Neural cell (in vitro differentiated cells): ENCODE measurements at regions not wholly inside any gene's neighbourhood (a gene's known extent, or its start where the extent isn't known, plus 50 kb on each side); places are given as distances from the start of the nearest gene placed in this dataset.

ENCODE experiments used
- H2AFZ ChIP-seq: fragments of 200-600, 300-800 bp; sonication (generic), shearing (Covaris generic); 2 replicates; pipeline ENCODE4 v1.6.0; 2014; ENCODE audit warnings: low read depth, mild to moderate bottlenecking, antibody characterized with exemption, low read length, moderate library complexity
- H3F3A ChIP-seq: fragments of 200-600 bp; shearing (Covaris generic); 2 replicates; pipeline ENCODE4 v1.6.1; 2016; ENCODE audit warnings: mild to moderate bottlenecking, moderate library complexity, mixed read lengths, antibody characterized with exemption, low read length; ENCODE audit not compliant: insufficient read depth, poor library complexity, severe bottlenecking
- H3K27ac ChIP-seq: fragments of 200-600, 300-800 bp; sonication (generic), shearing (Covaris generic); 2 replicates; pipeline ENCODE4 v1.5.1; 2014; ENCODE audit warnings: mild to moderate bottlenecking, low read length, moderate library complexity
- H3K27me3 ChIP-seq: fragments of 300-800, 200-600 bp; sonication (generic), shearing (Covaris generic); 2 replicates; pipeline ENCODE4 v1.6.0; 2014; ENCODE audit warnings: mild to moderate bottlenecking, low read depth, low read length, moderate library complexity; ENCODE audit not compliant: insufficient read depth
- H3K36me3 ChIP-seq: fragments of 300-800, 200-600 bp; sonication (generic), shearing (Covaris generic); 2 replicates; pipeline ENCODE4 v1.5.1; 2014; ENCODE audit warnings: mild to moderate bottlenecking, antibody characterized with exemption, low read length, moderate library complexity; ENCODE audit not compliant: insufficient read depth
- H3K4me2 ChIP-seq: fragments of 300-800, 200-600 bp; sonication (generic), shearing (Covaris generic); 2 replicates; pipeline ENCODE4 v1.6.0; 2014; ENCODE audit warnings: mild to moderate bottlenecking, low read length
- H3K4me3 ChIP-seq: fragments of 300-800, 200-600 bp; sonication (generic), shearing (Covaris generic); 2 replicates; pipeline ENCODE4 v1.5.1; 2014; ENCODE audit warnings: mild to moderate bottlenecking, low read length, moderate library complexity
- H3K79me2 ChIP-seq: fragments of 200-600 bp; shearing (Covaris generic); replicated peaks from 2 replicates; pipeline ENCODE4 v1.6.0; 2014; ENCODE audit warnings: mild to moderate bottlenecking, low read length, moderate library complexity; ENCODE audit not compliant: insufficient read depth
- H3K9ac ChIP-seq: fragments of 300-800, 200-600 bp; sonication (generic), shearing (Covaris generic); 2 replicates; pipeline ENCODE4 v1.6.1; 2016; ENCODE audit warnings: mild to moderate bottlenecking, low read length, mixed read lengths
- H3K9me2 ChIP-seq: fragments of 200-600 bp; shearing (Covaris generic); 2 replicates; pipeline ENCODE4 v1.6.1; 2016; ENCODE audit warnings: mild to moderate bottlenecking, low read length, mixed read lengths; ENCODE audit not compliant: insufficient read depth
- H3K9me3 ChIP-seq: fragments of 200-600, 300-800 bp; sonication (generic), shearing (Covaris generic); 2 replicates; pipeline ENCODE4 v1.6.1; 2016; ENCODE audit warnings: mild to moderate bottlenecking, mixed run types, low read length, moderate library complexity, mixed read lengths
- H4K20me1 ChIP-seq: fragments of 200-600 bp; shearing (Covaris generic); 2 replicates; pipeline ENCODE4 v1.6.1; 2016; ENCODE audit warnings: mild to moderate bottlenecking, mixed run types; ENCODE audit not compliant: insufficient read depth
- CTCF ChIP-seq: fragments of 450-650 bp; IDR thresholded peaks from 2 replicates; pipeline ENCODE4 v1.5.1; 2014; ENCODE audit warnings: antibody characterized with exemption, mild to moderate bottlenecking, moderate library complexity; ENCODE audit not compliant: poor library complexity, severe bottlenecking
- EP300 ChIP-seq: fragments of 450-650 bp; conservative IDR thresholded peaks from 2 replicates; pipeline ENCODE4 v1.6.1; 2014; ENCODE audit warnings: antibody characterized with exemption, mild to moderate bottlenecking, moderate library complexity; ENCODE audit not compliant: poor library complexity, severe bottlenecking
- EZH2 ChIP-seq: fragments of 200-600, 300-800 bp; shearing (Covaris generic), sonication (generic); IDR thresholded peaks from 2 replicates; pipeline ENCODE4 v1.6.1; 2014; ENCODE audit warnings: antibody characterized with exemption, low read length, borderline replicate concordance, mild to moderate bottlenecking; ENCODE audit not compliant: insufficient read depth, poor library complexity, severe bottlenecking
- MXI1 ChIP-seq: fragments of 450-650 bp; conservative IDR thresholded peaks from 2 replicates; pipeline ENCODE4 v1.6.1; 2014; ENCODE audit warnings: antibody characterized with exemption, mild to moderate bottlenecking; ENCODE audit not compliant: poor library complexity, severe bottlenecking
- POLR2AphosphoS5 ChIP-seq: IDR thresholded peaks from 2 replicates; pipeline ENCODE4 v1.6.1; 2012
- RAD21 ChIP-seq: fragments of 450-650 bp; conservative IDR thresholded peaks from 2 replicates; pipeline ENCODE4 v1.6.1; 2014; ENCODE audit warnings: antibody characterized with exemption, mild to moderate bottlenecking, moderate library complexity
- SMC3 ChIP-seq: fragments of 450-650 bp; conservative IDR thresholded peaks from 2 replicates; pipeline ENCODE4 v1.6.1; 2014; ENCODE audit warnings: antibody characterized with exemption, mild to moderate bottlenecking, moderate library complexity; ENCODE audit not compliant: poor library complexity
- TAF1 ChIP-seq: IDR thresholded peaks from 2 replicates; pipeline ENCODE4 v1.6.1; 2012; ENCODE audit warnings: low read depth
- TF ChIP-seq, protein P1 (sequence below): IDR thresholded peaks from 2 replicates; pipeline ENCODE4 v1.6.1; 2012; ENCODE audit warnings: borderline replicate concordance

- Histone ChIP-seq H3K9me3 (no peaks in the 10 kb centered on the region), H2AFZ (no peak overlapping the region), H3F3A (no peaks in the 10 kb centered on the region), H3K9ac (no peak overlapping the region), H4K20me1 (no peaks in the 10 kb centered on the region), H3K4me3 (no peak overlapping the region), H3K27me3 (no peaks in the 10 kb centered on the region), H3K4me2 (no peak overlapping the region), H3K27ac (no peak overlapping the region), H3K79me2 (no peaks in the 10 kb centered on the region), H3K36me3 (no peaks in the 10 kb centered on the region), H3K9me2 (no peaks in the 10 kb centered on the region)
- TF ChIP-seq MXI1 (no peak), POLR2AphosphoS5 (no peak), TAF1 (no peak), SMC3 (no peak), RAD21 (no peak), EZH2 (no peak), EP300 (no peak), CTCF (no peak)
- TF ChIP-seq, protein P1, sequence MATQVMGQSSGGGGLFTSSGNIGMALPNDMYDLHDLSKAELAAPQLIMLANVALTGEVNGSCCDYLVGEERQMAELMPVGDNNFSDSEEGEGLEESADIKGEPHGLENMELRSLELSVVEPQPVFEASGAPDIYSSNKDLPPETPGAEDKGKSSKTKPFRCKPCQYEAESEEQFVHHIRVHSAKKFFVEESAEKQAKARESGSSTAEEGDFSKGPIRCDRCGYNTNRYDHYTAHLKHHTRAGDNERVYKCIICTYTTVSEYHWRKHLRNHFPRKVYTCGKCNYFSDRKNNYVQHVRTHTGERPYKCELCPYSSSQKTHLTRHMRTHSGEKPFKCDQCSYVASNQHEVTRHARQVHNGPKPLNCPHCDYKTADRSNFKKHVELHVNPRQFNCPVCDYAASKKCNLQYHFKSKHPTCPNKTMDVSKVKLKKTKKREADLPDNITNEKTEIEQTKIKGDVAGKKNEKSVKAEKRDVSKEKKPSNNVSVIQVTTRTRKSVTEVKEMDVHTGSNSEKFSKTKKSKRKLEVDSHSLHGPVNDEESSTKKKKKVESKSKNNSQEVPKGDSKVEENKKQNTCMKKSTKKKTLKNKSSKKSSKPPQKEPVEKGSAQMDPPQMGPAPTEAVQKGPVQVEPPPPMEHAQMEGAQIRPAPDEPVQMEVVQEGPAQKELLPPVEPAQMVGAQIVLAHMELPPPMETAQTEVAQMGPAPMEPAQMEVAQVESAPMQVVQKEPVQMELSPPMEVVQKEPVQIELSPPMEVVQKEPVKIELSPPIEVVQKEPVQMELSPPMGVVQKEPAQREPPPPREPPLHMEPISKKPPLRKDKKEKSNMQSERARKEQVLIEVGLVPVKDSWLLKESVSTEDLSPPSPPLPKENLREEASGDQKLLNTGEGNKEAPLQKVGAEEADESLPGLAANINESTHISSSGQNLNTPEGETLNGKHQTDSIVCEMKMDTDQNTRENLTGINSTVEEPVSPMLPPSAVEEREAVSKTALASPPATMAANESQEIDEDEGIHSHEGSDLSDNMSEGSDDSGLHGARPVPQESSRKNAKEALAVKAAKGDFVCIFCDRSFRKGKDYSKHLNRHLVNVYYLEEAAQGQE = no peak
Measured at GRCh38 chr3:84522893-84523292, 435.9 kb upstream of the CADM2 start.

GRCh38 chr3:84536916-84537315, 421.9 kb upstream of the CADM2 start:
- no peak overlapping the region for H3K4me3 ChIP-seq
- no peak overlapping the region for H2AFZ ChIP-seq
- H3K79me2 ChIP-seq = no peaks in the 10 kb centered on the region
- H3K27ac ChIP-seq = no peak overlapping the region
- no peak overlapping the region for H3K4me2 ChIP-seq
- no peaks in the 10 kb centered on the region for H3K36me3 ChIP-seq
- no peak overlapping the region for H3K9ac ChIP-seq
- TF ChIP-seq EP300 (no peak), POLR2AphosphoS5 (no peak), EZH2 (no peak), TAF1 (no peak), RAD21 (no peak), CTCF (no peak), MXI1 (no peak), SMC3 (no peak)
- TF ChIP-seq, protein P1 = no peak
- H3F3A ChIP-seq = no peaks in the 10 kb centered on the region
- no peaks in the 10 kb centered on the region for H4K20me1 ChIP-seq
- H3K9me2 ChIP-seq = no peaks in the 10 kb centered on the region
- H3K9me3 ChIP-seq = no peaks in the 10 kb centered on the region
- no peaks in the 10 kb centered on the region for H3K27me3 ChIP-seq
